HG03139 (cell line): ENCODE measurements at regions not wholly inside any gene's neighbourhood (a gene's known extent, or its start where the extent isn't known, plus 50 kb on each side); places are given as distances from the start of the nearest gene placed in this dataset.

Experiments used
- ATAC-seq: cut with Tn5 transposase; IDR thresholded peaks from one replicate; pipeline ENCODE4 v1.9.1; 2021; ENCODE audit not compliant: unreplicated experiment

GRCh38 chr13:78997902-78998629, 339.1 kb upstream of the OBI1 start:
- no peak for ATAC-seq

GRCh38 chr13:78993792-78994191, 334.8 kb upstream of the OBI1 start:
- no peak for ATAC-seq

DNA sequence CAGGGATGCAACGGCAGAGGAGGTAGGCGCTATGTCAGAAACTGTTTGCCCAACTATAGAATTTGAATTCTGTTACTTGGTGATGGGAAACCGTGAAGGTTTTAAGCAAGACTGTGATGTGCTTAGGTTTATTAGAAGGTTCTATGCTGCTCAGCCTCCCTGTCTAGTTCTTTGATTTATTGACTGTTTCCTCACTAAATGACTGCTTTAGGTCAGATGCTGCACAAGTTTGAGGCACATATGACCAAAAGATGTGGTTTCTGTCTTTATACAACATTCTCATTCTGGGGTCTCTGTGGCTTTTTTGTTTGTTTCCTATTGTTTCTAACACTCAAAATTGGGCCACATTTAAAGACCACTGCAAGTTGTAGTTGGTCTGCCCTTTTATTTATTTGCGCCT, 323.0 kb upstream of the OBI1 start:
- no peak for ATAC-seq

- ATAC-seq = no peak
Measured at GRCh38 chr13:78979349-78979748, 320.4 kb upstream of the OBI1 start.

DNA sequence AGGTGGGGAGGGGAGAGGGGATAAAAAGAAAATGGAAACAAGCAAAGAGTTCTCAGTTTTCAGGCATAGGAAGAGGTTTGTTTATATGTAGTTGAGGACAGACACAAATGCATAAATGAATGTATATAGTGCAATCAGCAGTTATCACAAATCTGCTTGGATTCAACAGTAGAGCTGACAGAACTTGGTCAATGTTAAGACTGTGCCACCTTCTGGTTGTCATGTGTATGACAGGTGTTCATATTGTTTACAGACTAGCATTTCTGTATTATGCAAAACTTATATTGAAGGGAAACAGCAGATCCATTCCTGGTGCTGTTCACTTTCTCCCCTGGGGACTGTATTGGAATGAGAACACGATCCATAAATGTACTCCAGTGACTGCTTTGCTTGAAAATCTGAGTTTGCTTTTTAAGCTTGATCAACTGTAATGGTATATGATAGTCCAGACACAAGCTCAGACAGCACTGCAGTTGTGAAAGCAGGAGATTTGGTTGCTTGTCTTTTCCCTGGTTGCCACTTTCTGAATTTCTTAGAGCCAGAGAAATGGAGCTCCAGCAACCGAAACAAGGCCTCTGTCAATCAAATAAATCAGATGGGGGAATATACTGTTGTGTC, 319.5 kb upstream of the OBI1 start:
- ATAC-seq = peak; percentile 96

GRCh38 chr13:78977311-78977710, 318.4 kb upstream of the OBI1 start:
- no peak for ATAC-seq

DNA sequence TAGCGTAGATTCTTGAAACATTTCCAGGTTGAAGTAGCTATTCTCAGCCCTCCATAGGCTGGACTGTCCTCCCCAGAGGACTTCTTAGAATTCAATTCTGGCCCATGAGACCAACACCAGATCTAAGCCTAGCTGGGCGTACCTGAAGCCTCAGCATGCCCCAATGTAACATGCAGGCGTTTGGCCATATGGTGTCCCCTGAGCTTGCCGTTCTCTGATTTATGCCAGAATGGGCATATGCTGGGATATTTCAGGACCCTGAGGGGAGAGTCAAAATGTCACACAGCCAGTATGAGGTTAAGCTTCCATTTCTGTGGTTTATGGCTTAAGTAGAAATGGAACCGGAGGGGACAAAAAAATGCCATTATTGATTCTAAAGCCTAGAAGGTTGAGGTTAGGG, 317.7 kb upstream of the OBI1 start:
- no peak for ATAC-seq

DNA sequence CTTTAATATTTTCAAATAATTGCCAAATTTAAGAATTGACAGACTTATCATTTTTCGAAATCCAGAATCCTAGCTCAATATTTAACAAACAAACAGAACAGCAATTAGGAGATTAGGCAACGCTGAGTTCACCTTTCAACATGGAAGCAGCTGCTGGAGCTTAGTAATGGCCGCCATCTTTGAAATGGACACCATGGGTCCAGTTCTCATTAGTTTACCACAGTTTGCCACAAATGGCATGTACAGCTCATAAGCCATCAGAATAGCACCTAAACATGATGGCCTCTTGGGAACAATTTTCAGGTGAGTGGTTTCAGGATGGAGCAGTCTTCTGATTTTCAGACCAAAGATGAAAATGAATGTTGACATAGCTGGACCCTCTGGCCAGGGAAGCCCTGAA, 313.6 kb upstream of the OBI1 start:
- ATAC-seq = no peak

- ATAC-seq = no peak
Measured at GRCh38 chr13:78971355-78972025, 312.5 kb upstream of the OBI1 start.

GRCh38 chr13:78960881-78961280, 301.9 kb upstream of the OBI1 start:
- no peak for ATAC-seq

DNA sequence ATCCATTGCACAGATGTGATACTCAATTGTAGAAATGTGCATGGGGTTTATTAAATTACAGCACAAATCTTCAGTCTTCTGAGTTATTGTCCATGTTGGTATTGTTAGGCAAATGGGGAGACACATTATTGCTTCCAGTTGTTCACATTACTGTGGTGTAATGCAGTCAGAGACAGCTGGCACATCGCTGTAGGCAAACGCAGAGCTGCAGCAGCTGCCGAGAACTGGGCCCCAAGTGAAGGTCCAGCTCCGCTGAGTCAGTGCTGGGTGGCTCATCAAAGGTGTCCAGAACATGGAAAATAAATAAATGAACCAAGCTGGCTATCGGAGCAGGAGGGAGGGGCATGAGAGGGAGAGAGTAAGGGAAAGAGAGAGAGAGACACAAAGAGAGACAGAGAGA, 299.1 kb upstream of the OBI1 start:
- no peak for ATAC-seq

- no peak for ATAC-seq
Measured at GRCh38 chr13:78940455-78941130, 281.6 kb upstream of the OBI1 start.

DNA sequence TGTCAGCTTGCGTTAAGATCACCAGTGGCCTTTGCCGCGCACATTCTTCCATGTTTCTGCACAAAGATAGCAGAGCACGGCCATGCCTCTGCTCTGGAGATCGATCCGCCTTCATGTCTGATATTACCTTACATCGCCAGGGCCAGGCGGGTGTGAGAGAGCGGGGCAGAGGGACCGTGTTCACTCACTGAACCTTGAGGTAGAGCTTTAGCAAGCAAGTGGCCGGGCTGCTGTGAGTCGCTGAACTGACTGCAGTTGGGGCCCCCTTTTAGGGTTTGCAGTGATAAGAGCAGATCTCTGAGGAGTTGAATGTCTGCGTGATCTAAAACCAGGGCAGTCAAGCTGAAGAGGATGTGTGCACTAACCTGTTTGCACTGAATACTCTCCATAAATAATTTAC, 275.4 kb upstream of the OBI1 start:
- ATAC-seq = no peak

DNA sequence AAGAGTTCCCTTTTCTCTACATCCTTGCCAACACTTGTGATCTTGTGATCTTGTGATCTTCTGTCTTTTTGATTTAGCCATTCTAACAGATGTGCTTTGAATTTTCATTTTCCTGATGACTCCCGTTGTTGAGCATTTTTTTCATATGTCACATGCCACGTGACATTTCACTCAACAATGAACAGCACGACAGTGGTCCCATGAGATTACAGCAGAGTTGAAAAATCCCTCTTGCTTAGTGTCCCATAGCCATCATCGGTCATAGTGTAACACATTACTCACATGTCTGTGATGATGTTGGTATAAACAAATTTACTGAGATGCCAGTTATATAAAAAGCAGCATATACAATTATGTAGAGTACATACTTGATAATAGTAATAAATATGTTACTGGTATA, 256.1 kb upstream of the OBI1 start:
- no peak for ATAC-seq

- no peak for ATAC-seq
Measured at GRCh38 chr13:78913656-78914055, 254.7 kb upstream of the OBI1 start.

- ATAC-seq = no peak
Measured at GRCh38 chr13:78910147-78910546, 251.2 kb upstream of the OBI1 start.

DNA sequence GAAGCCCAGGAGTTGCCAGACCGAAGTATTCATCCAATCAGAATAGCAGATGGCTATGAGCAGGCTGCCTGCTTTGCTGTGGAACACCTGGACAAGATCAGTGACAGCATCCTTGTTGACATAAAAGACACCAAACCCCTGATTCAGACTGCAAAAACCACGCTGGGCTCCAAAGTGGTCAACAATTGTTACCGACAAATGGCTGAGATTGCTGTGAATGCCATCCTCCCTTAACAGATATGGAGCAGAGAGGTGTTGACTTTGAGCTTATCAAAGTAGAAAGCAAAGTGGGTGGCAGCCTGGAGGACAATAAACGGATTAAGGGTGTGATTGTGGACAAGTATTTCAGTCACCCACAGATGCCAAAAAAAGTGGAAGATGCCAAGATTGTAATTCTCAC, 250.3 kb upstream of the OBI1 start:
- ATAC-seq = no peak

GRCh38 chr13:78907006-78907405, 248.1 kb upstream of the OBI1 start:
- ATAC-seq = no peak

DNA sequence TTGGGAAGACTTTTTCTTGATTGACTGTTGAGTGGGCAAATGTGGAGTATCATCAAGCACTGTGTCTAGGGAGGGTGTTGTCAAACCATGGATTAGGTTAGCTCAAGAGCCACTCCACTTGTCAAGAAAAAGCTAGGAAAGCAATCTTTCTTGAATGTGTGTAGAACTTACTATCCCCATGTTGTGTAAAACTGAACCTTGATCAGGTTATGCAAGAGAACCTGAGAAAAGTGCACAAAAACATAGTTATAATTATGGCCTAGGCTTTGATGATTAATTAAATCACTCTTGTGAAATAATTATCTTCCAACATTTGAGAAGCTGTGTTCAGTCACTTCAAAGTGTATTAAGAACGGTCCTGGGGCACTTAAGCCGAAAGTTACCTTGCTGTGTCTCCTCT, 238.2 kb upstream of the OBI1 start:
- ATAC-seq = no peak

- no peak for ATAC-seq
Measured at GRCh38 chr13:78884571-78884970, 225.6 kb upstream of the OBI1 start.

- ATAC-seq = no peak
Measured at GRCh38 chr13:78881751-78882150, 222.8 kb upstream of the OBI1 start.

DNA sequence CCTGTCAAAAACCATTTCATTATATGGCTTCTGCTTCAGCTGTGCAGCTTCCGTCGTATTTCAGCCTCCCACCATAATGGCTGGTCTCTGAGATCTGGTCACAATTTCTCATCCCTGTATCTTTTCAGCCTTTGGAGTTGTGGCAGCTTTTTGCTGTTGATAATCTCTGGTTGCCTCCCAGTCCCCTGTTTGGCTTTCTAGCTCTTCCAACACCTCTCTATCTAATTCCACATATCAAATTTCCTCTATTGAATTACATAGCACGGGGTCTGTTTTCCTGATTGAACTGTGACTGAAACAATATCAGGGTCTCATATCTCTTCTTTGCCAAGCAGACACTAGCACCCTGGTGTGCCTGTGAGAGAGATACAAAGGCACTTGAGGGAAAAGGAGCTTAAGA, 222.1 kb upstream of the OBI1 start:
- no peak for ATAC-seq
